ENCODE measurements at regions not wholly inside any gene's neighbourhood (a gene's known extent, or its start where the extent isn't known, plus 50 kb on each side); places are given as distances from the start of the nearest gene placed in this dataset.
"Not testable (repeated sequence)": the region's sequence is repeated elsewhere in the genome, so short reads cannot be mapped to it uniquely, and the experiment has no call there.

- not testable (repeated sequence) for ATAC-seq (ENCODE audit: low read depth); H3K4me3 Mint-ChIP-seq; H3K9me3 Mint-ChIP-seq; DNase-seq (ENCODE audit: low spot score in 2 of 2); H3K36me3 Mint-ChIP-seq; H3K27ac Mint-ChIP-seq
- H3K4me1 Mint-ChIP-seq: peaks cover 22% of the 10 kb centered on the region
- H3K27me3 Mint-ChIP-seq: peaks cover 11% of the 10 kb centered on the region
Measured at GRCh38 chr10:27347827-27348207, 107.2 kb upstream of the ACBD5 start.

GRCh38 chr10:27345455-27345920, 104.9 kb upstream of the ACBD5 start:
- no peaks in the 10 kb centered on the region for H3K9me3 Mint-ChIP-seq
- peaks cover 9% of the 10 kb centered on the region for H3K27me3 Mint-ChIP-seq
- ATAC-seq (ENCODE audit: low read depth) (no peak), DNase-seq (ENCODE audit: low spot score in 2 of 2) (no peak)
- no peak overlapping the region for H3K27ac Mint-ChIP-seq
- no peaks in the 10 kb centered on the region for H3K36me3 Mint-ChIP-seq
- H3K4me1 Mint-ChIP-seq: peaks cover 20% of the 10 kb centered on the region
- H3K4me3 Mint-ChIP-seq: no peak overlapping the region

- Mint-ChIP-seq H3K4me3 (no peak overlapping the region), H3K9me3 (no peaks in the 10 kb centered on the region), H3K4me1 (peaks cover 20% of the 10 kb centered on the region), H3K36me3 (no peaks in the 10 kb centered on the region), H3K27ac (no peak overlapping the region), H3K27me3 (peaks cover 9% of the 10 kb centered on the region)
- ATAC-seq (ENCODE audit: low read depth) (no peak), DNase-seq (ENCODE audit: low spot score in 2 of 2) (no peak)
Measured at GRCh38 chr10:27344568-27345454, 104.2 kb upstream of the ACBD5 start.

GRCh38 chr10:27341001-27341400, 100.4 kb upstream of the ACBD5 start:
- H3K9me3 Mint-ChIP-seq: no peaks in the 10 kb centered on the region
- no peaks in the 10 kb centered on the region for H3K36me3 Mint-ChIP-seq
- ATAC-seq (ENCODE audit: low read depth) (no peak), DNase-seq (ENCODE audit: low spot score in 2 of 2) (no peak)
- peaks cover 15% of the 10 kb centered on the region for H3K4me1 Mint-ChIP-seq
- no peak overlapping the region for H3K27ac Mint-ChIP-seq
- no peak overlapping the region for H3K4me3 Mint-ChIP-seq
- H3K27me3 Mint-ChIP-seq: peaks cover 1% of the 10 kb centered on the region

- not testable (repeated sequence) for DNase-seq (ENCODE audit: low spot score in 2 of 2); H3K27me3 Mint-ChIP-seq; ATAC-seq (ENCODE audit: low read depth); H3K27ac Mint-ChIP-seq; H3K9me3 Mint-ChIP-seq; H3K4me3 Mint-ChIP-seq; H3K4me1 Mint-ChIP-seq; H3K36me3 Mint-ChIP-seq
Measured at GRCh38 chr10:27335246-27335645, 94.6 kb upstream of the ACBD5 start.

GRCh38 chr10:27330074-27330473, 89.5 kb upstream of the ACBD5 start:
- peaks cover 4% of the 10 kb centered on the region for H3K27me3 Mint-ChIP-seq
- no peak for ATAC-seq (ENCODE audit: low read depth)
- H3K4me3 Mint-ChIP-seq: no peak overlapping the region

DNA sequence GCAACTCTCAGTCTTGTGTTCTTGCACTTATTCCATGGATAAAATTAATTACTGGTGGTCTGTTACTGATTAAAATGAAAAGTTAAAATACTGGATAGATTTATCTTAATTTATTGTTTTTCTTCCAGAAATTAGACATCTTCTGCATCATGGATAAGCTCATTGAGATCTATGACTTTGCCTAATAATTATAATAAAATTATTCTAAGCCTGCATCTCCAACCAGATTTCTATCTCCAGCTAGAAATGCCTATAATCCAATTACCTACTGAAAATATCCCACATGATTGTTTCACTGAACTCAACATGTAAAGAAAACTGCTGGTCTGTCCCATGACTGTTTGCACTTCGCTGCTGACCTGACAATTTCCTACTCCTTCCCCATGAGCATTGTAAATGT, 88.3 kb upstream of the ACBD5 start:
- H3K27me3 Mint-ChIP-seq: peaks cover 4% of the 10 kb centered on the region
- DNase-seq (ENCODE audit: low spot score in 2 of 2) (no peak), ATAC-seq (ENCODE audit: low read depth) (no peak)
- H3K4me3 Mint-ChIP-seq: no peak overlapping the region
- no peak overlapping the region for H3K27ac Mint-ChIP-seq
- no peaks in the 10 kb centered on the region for H3K36me3 Mint-ChIP-seq
- no peaks in the 10 kb centered on the region for H3K4me1 Mint-ChIP-seq
- H3K9me3 Mint-ChIP-seq: no peaks in the 10 kb centered on the region

More at GRCh38 chr10:27330074-27330473, 89.5 kb upstream of the ACBD5 start:
- H3K36me3 Mint-ChIP-seq: no peaks in the 10 kb centered on the region
- H3K9me3 Mint-ChIP-seq: no peaks in the 10 kb centered on the region
- no peaks in the 10 kb centered on the region for H3K4me1 Mint-ChIP-seq
- no peak overlapping the region for H3K27ac Mint-ChIP-seq
- no peak for DNase-seq (ENCODE audit: low spot score in 2 of 2)

GRCh38 chr10:27326748-27327147, 86.2 kb upstream of the ACBD5 start:
- not testable (repeated sequence) for H3K36me3 Mint-ChIP-seq; H3K27ac Mint-ChIP-seq; H3K4me1 Mint-ChIP-seq; H3K27me3 Mint-ChIP-seq; DNase-seq (ENCODE audit: low spot score in 2 of 2); H3K4me3 Mint-ChIP-seq; ATAC-seq (ENCODE audit: low read depth); H3K9me3 Mint-ChIP-seq

DNA sequence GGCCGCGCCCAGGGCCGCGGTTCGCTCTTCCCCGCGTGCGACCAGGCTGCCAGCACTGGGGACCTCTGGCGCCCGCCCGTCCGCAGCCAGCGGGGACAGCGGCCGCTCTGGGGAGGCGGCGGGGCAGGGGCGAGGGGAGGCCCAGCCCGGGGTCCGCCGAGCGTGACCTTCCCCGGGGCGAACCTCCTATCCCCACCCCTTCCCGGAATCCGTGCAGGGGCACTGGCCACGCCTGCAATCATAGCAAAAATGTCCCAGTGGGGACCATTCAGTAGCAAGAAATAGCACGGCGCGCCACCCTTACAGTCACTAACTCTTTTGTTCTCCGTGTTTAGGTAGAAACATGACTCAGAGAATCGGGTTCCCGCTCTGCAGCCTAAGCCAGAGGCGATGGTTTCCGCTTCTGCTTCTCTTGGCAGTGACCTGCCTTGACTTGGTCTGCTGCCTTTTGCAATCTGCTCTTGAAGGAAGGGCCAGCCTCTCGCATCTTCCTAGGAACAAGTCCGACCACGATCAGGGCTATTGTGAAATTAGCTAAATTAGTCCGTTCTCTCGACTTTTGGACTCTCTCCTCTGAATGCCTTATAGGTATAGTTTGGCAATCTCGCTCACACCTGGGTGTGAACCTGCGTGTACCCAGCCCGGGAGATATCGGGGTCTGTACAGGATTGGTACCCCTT, 79.3 kb upstream of the ACBD5 start:
- ATAC-seq (ENCODE audit: low read depth): peak; percentile 78
- peak overlapping the region; percentile 76 for H3K4me3 Mint-ChIP-seq
- H3K36me3 Mint-ChIP-seq: no peaks in the 10 kb centered on the region
- H3K9me3 Mint-ChIP-seq: no peaks in the 10 kb centered on the region
- peak; percentile 4 to 23 for DNase-seq (ENCODE audit: low spot score in 2 of 2)
- no peak overlapping the region for H3K27ac Mint-ChIP-seq
- peaks cover 6% of the 10 kb centered on the region for H3K27me3 Mint-ChIP-seq
- peaks cover 7% of the 10 kb centered on the region for H3K4me1 Mint-ChIP-seq

DNA sequence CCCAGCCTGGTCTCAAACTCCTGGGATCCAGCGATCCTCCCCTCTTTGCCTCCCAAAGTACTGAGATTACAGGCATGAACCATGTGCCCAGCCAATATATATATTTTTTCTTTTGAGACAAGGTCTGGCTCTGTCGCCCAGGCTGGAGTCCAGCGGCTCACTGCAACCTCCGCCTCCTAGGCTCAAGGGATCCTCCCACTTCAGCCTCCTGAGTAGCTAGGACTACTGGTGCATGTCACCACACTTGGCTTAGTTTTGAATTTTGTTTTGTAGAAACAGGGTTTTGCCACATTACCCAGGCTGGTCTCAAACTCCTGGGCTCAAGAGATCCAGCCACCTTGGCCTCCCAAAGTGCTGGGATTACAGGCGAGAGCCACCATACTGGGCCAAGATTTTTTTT, 78.5 kb upstream of the ACBD5 start:
- peak overlapping the region; percentile 76 for H3K4me3 Mint-ChIP-seq
- not testable (repeated sequence) for H3K9me3 Mint-ChIP-seq; H3K4me1 Mint-ChIP-seq; DNase-seq (ENCODE audit: low spot score in 2 of 2); H3K36me3 Mint-ChIP-seq; H3K27me3 Mint-ChIP-seq; H3K27ac Mint-ChIP-seq; ATAC-seq (ENCODE audit: low read depth)

DNA sequence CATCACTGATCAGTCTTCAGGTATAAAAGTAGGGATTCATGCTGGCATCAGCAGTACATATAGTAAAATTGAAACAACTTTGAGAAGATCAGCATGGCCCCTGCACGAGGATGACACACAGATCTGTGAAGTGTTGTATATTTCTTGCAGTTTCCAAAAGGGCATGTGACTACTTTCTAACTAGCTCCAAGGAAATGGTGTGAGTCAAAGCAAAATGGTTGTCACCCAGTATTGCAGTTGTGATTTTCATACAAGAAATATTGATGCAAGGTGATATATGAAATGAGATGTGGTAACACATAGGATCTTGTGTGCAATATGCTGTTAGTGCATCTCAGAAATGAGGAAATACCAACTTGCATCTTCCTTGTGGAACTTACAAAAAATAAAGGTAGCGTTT, 74.5 kb upstream of the ACBD5 start:
- H3K27ac Mint-ChIP-seq; H3K27me3 Mint-ChIP-seq; DNase-seq (ENCODE audit: low spot score in 2 of 2); H3K4me3 Mint-ChIP-seq; H3K4me1 Mint-ChIP-seq; H3K36me3 Mint-ChIP-seq; ATAC-seq (ENCODE audit: low read depth); H3K9me3 Mint-ChIP-seq: not testable (repeated sequence)

DNA sequence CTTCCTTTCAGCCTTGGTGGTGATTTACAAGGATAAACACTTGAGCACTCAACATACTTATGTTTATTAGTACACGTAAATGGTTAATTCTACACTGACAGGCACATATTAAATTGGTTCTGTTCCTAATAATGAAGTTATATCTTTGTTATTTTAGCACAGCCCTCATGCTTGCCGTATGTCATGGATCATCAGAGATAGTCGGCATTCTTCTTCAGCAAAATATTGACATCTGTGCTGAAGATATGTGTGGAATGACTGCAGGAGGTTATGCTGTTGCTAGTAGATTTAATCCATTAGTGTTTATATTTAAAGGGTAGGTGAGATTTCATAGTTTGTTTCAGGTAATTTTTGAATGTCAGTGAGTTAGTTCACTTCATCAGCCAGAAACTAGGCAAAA, 73.0 kb upstream of the ACBD5 start:
- DNase-seq (ENCODE audit: low spot score in 2 of 2); H3K4me3 Mint-ChIP-seq; H3K4me1 Mint-ChIP-seq; H3K27me3 Mint-ChIP-seq; H3K27ac Mint-ChIP-seq; ATAC-seq (ENCODE audit: low read depth); H3K36me3 Mint-ChIP-seq; H3K9me3 Mint-ChIP-seq: not testable (repeated sequence)

DNA sequence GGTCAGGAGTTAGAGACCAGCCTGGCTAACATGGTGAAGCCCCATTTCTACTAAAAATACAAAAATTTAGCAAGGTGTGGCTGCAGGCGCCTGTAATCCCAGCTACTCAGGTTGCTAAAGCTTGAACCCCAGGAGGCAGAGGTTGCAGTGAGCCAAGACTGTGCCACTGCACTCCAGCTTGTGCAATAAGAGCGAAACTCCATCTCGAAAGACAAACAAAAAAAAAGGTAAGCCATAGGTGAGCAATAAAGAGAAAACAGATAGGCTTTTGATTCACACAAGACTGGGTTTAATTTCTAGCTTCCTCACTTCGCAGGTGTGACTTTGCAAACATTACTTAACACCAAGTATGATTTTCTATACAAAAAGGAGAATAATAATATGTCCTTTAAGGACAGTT, 72.3 kb upstream of the ACBD5 start:
- Mint-ChIP-seq H3K4me1 (no peaks in the 10 kb centered on the region), H3K36me3 (no peaks in the 10 kb centered on the region), H3K27me3 (peaks cover 5% of the 10 kb centered on the region), H3K4me3 (no peak overlapping the region), H3K9me3 (no peaks in the 10 kb centered on the region), H3K27ac (no peak overlapping the region)
- DNase-seq (ENCODE audit: low spot score in 2 of 2) (no peak), ATAC-seq (ENCODE audit: low read depth) (no peak)

DNA sequence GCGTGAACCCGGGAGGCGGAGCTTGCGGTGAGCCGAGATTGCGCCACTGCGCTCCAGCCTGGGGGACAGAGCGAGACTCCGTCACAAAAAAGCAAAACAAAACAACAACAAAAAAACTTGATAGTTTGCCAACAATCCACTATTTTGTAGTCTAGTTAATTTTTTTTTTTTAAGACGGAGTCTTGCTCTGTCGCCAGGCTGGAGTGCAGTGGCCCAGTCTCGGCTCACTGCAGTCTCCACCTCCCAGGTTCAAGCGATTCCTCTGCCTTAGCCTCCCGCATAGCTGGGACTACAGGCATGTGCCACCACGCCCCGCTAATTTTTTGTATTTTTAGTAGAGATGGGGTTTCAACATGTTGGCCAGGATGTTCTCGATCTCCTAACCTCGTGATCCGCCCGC, 71.2 kb upstream of the ACBD5 start:
- not testable (repeated sequence) for ATAC-seq (ENCODE audit: low read depth); H3K4me1 Mint-ChIP-seq; H3K27ac Mint-ChIP-seq; H3K36me3 Mint-ChIP-seq; H3K27me3 Mint-ChIP-seq; H3K9me3 Mint-ChIP-seq; DNase-seq (ENCODE audit: low spot score in 2 of 2); H3K4me3 Mint-ChIP-seq

DNA sequence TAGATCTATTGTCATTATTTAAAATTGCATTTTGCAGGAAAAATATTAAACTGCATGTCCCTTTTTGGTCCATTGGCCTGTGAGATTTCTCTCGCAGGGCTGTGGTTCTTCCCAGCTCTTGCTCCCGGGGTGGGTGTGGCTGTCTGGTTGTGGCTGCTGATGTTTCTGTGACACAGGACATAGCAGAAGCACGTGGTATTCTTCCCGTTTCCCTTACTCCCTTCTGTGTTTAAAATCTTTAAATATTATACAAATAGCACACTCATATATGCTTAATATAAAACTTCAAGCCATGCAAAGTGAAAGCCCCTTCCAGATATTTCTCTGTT, 57.9 kb upstream of the ACBD5 start:
- not testable (repeated sequence) for H3K4me1 Mint-ChIP-seq; H3K4me3 Mint-ChIP-seq; H3K36me3 Mint-ChIP-seq; DNase-seq (ENCODE audit: low spot score in 2 of 2); H3K9me3 Mint-ChIP-seq; ATAC-seq (ENCODE audit: low read depth); H3K27me3 Mint-ChIP-seq; H3K27ac Mint-ChIP-seq

All from memory B cell (primary cell).